ENCODE measurements at regions not wholly inside any gene's neighbourhood (a gene's known extent, or its start where the extent isn't known, plus 50 kb on each side); places are given as distances from the start of the nearest gene placed in this dataset.

GRCh38 chr20:60816901-60817300 lies 435.2 kb upstream of the CDH4 start:
- DNase-seq, result no peak

GRCh38 chr20:60817891-60818290 lies 434.2 kb upstream of the CDH4 start:
- no peak for DNase-seq

- DNase-seq, result no peak
Measured at GRCh38 chr20:60819511-60819910, 432.6 kb upstream of the CDH4 start.

GRCh38 chr20:60820149-60820548 lies 431.9 kb upstream of the CDH4 start:
- DNase-seq, result no peak

- DNase-seq, result no peak
Measured at GRCh38 chr20:60820918-60821317, 431.1 kb upstream of the CDH4 start.

GRCh38 chr20:60822699-60823607 lies 429.1 kb upstream of the CDH4 start:
- DNase-seq, result no peak

- no peak for DNase-seq
Measured at GRCh38 chr20:60835876-60836275, 416.2 kb upstream of the CDH4 start.

- no peak for DNase-seq
Measured at GRCh38 chr20:60837173-60837770, 414.8 kb upstream of the CDH4 start.

- no peak for DNase-seq
Measured at GRCh38 chr20:60838297-60838696, 413.8 kb upstream of the CDH4 start.

GRCh38 chr20:60840971-60841370 lies 411.1 kb upstream of the CDH4 start:
- DNase-seq, result no peak

GRCh38 chr20:60845146-60845545 lies 406.9 kb upstream of the CDH4 start:
- no peak for DNase-seq

- no peak for DNase-seq
Measured at GRCh38 chr20:60851826-60852704, 400.0 kb upstream of the CDH4 start.

- DNase-seq, result no peak
Measured at GRCh38 chr20:60857708-60858107, 394.4 kb upstream of the CDH4 start.

- DNase-seq, result no peak
Measured at GRCh38 chr20:60862601-60863000, 389.5 kb upstream of the CDH4 start.

- DNase-seq, result no peak
Measured at GRCh38 chr20:60863548-60863947, 388.5 kb upstream of the CDH4 start.

GRCh38 chr20:60867589-60867988 lies 384.5 kb upstream of the CDH4 start:
- DNase-seq, result no peak

GRCh38 chr20:60868316-60868891 lies 383.7 kb upstream of the CDH4 start:
- DNase-seq, result no peak

- DNase-seq, result no peak
Measured at GRCh38 chr20:60869087-60869486, 383.0 kb upstream of the CDH4 start.

GRCh38 chr20:60869625-60870024 lies 382.4 kb upstream of the CDH4 start:
- no peak for DNase-seq

- no peak for DNase-seq
Measured at GRCh38 chr20:60870040-60870439, 382.0 kb upstream of the CDH4 start.

- DNase-seq, result no peak
Measured at GRCh38 chr20:60872224-60872623, 379.8 kb upstream of the CDH4 start.

GRCh38 chr20:60877071-60877857 lies 374.8 kb upstream of the CDH4 start:
- no peak for DNase-seq
